HG02870 (cell line): ENCODE measurements at regions not wholly inside any gene's neighbourhood (a gene's known extent, or its start where the extent isn't known, plus 50 kb on each side); places are given as distances from the start of the nearest gene placed in this dataset.
"Not testable (repeated sequence)": the region's sequence is repeated elsewhere in the genome, so short reads cannot be mapped to it uniquely, and the experiment has no call there.

Experiments used
- ATAC-seq: cut with Tn5 transposase; IDR thresholded peaks from one replicate; pipeline ENCODE4 v1.9.1; 2021; ENCODE audit warnings: mild to moderate bottlenecking, moderate library complexity; ENCODE audit not compliant: unreplicated experiment

DNA sequence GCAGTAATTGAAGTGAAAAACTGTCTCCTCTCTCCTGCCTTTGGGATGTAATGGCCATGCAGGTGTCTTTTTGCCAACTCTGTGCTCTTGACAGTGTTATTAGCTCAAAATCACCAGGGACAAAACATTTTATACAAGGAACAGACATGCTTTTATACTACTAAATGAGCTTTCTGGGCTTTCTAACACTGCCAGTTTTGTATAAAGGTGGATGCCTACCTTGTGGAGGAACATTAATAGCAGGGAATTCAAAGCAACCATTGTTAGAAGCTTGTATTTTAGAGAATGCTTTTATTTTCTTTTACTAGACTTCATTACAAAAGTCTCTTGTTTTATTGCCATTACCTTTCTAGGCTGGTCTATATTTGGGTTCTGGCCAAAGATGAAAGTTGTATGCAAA lies 54.7 kb upstream of the ARSJ start:
- no peak for ATAC-seq

DNA sequence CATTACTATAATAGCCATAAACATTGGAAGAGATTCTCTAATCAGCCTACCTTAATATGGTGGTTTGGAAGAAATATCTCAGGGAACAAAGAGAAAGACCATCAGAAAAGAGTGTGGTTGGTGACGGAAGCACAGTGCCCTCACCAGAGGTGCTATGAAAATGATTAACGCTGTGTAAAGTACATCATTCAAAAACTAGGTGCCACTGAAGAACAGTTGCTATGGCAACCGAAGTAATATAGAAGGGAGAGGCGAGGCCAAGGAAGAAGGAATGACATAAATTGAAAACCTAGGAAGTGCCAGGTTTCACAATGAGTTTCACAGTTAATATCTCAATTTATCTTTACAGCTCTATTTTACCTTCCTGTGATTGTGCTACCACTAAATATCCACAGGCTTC lies 57.0 kb upstream of the ARSJ start:
- no peak for ATAC-seq

DNA sequence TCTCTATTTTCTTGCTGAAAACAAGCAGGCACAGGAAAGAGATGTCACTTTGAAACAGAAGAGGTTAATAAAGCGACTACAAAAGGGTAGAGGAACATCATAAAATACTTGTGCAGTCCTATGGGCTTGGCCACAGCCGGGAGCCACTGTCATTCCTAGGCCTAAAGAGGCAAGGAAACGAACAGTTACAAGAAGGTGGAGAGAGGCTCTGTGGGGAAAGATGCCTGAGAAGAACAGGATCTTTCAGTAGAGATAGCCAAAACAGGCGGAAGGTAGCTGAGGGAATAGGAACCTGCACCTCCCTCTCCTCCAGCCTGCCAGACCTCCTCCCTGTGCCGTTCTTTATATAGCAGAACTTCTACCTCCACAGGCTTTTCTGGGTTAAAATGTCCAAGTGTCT lies 57.4 kb upstream of the ARSJ start:
- no peak for ATAC-seq

DNA sequence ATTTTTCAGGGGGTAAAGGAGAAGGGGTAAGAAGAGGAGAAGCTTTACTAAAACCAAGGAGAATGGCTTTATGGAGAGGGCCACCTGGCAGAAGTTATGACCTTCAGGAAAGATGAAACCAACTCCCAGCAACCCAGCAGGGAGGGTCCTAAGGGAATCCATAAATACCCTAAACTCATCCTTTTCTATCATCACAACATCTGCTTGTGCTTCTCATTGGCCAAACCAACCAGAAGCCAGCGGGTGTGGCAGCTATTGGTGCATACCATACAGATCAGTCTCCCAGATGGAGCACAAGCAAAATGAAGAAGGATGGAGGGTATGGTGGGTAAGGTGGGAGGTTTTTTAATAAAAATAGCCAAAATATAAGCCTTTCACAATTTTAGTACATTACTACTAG lies 58.5 kb upstream of the ARSJ start:
- no peak for ATAC-seq

DNA sequence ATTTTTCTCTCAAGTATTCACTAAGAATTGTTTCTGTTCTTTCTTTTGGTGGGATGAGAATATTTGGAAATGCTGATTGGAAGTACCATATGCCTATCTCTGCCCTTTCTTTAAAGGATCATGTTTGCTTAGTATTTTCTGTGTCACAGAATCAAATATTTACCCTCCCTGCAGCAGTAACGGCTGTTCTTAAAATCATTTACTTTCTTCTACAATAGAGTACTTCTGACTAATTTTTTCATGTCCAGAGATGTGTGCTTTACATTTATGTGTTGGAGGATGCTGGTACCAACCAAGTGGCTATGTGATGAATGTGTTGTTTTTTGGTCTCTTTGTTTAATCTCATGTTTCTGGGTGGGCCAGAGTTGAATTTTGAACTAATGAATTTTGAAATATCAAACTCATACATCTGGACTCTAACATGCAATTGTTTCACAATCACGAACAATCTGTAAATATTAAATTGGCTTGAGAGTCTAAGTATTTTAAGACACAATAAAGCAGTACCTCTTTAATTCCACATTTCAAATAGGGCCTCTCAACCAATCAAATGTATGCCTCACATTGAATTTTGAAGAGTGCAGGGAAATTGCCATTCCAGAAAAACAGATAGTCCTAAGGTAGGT lies 59.4 kb upstream of the ARSJ start:
- no peak for ATAC-seq

DNA sequence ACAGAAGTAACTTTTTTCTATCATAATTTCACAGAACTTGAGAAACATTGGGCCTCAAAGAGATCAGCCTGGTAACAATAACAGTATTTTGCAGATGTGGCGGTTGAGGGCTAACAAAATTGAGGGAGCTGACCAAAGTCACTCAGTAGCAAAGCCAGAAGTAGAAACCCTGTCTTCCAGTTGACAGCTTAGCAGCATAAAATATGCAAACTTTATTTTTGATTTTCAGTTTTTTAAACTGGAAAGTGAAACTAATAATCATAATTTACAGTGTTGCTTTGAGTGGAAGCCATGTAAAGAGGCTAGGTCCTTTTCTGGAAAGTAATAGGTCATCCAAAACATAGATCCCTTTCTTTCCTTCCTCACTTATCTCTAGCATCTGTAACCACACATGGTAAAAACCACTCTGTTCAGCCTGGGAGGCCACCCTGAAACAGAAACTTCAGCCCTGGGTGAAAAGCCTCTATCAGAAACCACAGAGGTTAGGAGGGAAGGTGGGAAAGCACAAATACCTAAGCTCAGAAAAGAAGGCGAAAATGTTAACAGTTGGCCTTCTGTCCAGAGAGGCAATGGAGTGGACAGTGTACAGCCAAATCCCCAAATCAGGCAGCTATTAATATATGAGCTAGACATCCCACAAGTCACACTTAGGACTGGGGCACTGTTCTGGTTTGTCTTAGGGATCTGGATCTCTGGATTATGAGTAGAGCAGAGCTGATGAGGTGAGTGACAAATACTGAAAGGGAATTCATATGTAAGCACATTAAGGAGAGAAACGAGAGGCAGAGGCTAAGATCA lies 61.1 kb upstream of the ARSJ start:
- peak; percentile 92 for ATAC-seq

DNA sequence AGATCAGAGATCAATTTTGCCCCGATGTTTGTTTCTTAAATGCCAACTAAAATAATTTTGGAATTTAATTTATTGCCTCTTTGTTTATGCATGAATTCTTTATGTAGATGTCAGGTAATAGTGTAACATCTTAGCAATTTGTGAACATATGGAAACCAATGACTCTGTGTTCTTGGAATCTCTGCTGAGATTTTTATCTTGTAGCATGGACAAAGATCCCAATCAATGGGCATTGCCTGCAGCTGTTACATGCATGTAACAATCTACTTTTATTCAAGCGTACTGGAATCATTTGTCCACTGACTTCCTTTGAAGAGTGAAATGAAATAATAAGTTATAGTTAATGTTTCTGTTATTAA lies 61.6 kb upstream of the ARSJ start:
- ATAC-seq, result no peak

DNA sequence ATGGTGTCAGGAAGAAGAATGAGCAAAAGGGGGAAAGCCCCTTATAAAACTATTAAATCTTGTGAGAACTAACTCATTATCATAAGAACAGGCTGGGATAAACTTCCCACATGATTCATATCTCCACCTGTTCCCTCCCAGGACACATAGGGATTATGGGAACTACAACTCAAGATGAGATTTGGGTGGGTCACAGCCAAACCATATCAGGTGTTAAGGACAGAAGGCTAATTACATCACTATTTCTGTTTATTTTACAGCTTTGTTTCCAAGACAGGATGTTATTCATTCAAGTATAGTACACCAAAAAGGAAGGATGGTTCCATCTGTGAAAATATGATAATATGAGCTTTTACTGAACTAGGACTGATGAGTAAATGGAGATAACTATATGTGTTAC lies 63.7 kb upstream of the ARSJ start:
- ATAC-seq, result no peak

DNA sequence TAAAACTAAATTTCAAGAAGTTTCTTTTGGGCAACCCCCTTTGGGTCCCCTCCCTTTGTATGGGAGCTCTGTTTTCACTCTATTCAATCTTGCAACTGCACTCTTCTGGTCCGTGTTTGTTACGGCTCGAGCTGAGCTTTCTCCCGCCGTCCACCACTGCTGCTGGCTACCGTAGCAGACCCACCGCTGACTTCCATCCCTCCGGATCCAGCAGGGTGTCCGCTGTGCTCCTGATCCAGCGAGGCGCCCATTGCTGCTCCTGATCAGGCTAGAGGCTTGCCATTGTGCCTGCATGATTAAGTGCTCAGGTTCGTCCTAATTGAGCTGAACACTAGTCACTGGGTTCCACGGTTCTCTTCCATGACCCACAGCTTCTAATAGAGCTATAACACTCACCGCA lies 64.9 kb upstream of the ARSJ start:
- ATAC-seq, result not testable (repeated sequence)

DNA sequence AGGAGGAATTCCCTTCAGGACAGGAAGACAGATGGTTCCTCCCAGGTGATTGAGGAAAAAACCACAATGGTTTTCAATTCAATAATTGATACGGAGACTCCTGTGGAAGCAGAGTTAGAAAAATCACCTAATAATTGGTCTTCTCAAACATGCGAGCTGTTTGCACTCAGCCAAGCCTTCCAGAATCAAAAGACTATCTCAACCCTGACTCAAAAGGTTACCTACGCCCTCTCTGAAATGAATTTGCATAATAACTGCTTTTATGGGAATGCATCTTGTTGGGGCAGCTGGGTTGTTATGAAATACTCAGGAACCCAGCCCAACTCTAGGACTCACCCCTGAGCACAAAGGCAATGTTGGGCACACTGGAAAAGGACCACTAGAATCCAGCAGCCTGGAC lies 66.9 kb upstream of the ARSJ start:
- ATAC-seq, result no peak

DNA sequence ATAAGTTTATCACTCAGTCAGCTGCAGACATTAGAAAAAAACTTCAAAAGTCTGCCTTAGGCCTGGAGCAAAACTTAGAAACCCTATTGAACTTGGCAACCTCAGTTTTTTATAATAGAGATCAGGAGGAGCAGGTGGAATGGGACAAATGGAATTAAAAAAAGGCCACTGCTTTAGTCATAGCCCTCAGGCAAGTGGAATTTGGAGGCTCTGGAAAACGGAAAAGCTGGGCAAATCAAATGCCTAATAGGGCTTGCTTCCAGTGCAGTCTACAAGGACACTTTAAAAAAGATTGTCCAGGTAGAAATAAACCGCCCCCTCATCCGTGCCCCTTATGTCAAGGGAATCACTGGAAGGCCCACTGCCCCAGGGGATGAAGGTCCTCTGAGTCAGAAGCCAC lies 68.7 kb upstream of the ARSJ start:
- not testable (repeated sequence) for ATAC-seq

DNA sequence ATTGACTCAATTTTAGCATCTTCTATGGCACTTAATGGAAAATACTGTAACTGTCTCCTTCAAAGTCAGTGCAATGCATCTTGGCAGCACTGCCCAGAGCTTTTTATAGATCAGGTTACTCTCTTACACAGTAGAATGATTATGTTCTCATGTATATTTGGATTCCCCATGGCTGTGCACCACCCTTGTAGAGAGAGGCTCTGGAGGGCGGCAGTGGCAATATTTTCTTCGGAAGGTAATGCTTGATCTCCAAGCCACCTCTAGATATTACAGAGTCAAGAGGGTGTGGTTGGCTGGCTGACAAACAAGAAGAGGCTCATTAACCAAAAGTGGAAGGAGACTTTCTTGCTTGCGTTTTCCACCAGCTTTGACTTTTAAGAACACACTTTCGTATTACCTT lies 72.8 kb upstream of the ARSJ start:
- ATAC-seq, result no peak

DNA sequence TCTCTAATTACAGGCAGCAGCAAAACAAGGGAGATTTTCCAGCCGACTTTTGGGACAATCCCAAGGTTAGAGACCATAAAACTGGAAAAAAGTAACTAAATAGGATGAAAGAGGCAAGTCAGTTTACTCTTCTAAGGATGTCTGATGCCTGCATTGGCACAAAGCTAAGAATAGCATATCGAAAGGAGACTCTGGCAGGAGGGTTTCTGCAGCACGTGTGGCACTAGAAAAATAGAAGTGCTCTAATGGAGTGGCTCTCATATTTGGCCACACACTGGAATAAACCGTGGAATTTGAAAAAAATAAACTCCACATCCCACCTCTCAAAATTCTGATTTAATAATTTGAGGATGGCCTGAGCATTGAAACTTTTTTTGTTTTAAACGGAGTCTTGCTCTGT lies 77.2 kb upstream of the ARSJ start:
- ATAC-seq, result no peak

DNA sequence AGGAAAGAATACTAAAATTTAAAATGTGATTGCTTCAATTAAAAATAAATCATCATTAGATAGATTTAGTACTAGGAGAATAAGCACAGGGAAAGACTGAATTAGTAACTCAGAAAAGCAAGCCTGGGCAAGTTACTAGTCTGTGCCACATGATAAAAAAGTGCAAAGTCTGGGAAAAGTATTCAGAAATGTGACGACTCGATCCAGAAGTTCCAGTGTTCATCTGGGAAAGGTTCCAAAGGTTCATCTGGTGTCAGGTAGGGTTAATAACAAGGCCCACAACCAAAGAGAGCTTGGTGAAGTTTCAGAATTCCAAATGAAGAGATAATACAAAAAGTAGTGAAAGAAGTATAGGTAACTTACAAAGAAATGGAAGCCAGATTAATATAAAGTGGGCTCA lies 78.3 kb upstream of the ARSJ start:
- ATAC-seq, result no peak

DNA sequence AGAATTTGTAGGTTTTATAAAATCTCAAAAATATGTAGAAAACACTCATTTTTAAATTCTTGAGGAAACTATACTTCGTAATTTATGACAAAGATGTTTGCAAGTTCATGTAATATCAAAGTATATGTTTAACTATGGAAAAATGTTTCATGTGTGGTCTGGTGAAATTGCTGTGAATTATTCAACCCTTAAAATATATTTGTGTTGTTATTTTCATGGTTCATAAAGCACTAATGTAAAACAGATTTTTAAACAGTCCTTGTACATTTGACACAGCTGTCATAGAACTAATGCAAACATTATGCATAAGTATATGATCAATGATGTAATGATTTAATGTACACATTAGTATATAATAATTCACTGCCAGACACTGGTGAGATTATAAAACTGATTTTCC lies 83.1 kb upstream of the ARSJ start:
- ATAC-seq, result no peak

DNA sequence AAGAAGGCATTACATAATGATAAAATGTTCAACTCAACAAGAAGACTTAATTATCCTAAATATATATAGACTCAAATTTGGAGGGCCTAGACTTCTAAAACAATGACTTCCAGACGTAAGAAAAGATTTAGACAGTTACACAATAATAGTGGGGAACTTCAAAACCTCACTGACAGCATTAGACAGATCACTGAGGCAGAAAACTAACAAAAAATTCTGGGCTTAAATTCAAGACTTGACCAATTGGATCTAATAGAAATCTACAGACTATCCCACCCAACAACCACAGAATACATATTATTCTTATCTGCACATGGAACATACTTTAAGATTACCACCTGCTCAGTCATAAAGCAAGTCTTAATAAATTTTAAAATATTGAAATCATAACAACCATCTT lies 93.3 kb upstream of the ARSJ start:
- ATAC-seq, result no peak

DNA sequence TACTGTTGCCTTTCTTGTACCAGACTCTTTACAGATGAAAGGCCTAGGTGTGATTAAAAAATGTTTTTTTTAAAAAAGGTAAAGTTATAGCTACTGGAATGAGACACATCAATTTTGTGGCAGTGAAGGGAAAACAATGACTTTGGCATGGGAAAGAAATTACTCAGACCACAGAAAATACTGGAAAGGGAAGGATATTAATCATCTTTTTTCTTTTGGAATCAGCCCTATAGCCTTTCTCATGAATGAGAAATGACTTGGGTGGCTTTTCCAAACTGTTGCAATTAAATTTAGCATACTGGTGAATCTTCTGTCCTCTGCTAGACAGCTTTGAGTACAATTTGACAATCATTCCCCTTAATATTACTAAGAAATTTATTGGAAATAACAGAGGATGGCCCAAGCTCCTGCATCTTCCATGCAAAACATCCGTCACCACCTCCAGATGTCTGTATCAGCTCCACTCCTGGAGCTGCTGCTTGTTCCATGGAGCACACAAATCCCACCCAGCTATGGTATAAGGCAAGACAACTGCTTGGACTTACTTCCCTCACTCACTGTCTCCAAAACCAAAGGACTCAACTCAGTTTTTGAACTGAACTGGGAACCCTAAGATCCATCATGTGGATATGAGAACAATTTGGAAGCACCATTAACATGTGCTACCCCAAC lies 97.6 kb upstream of the ARSJ start:
- ATAC-seq, result no peak

DNA sequence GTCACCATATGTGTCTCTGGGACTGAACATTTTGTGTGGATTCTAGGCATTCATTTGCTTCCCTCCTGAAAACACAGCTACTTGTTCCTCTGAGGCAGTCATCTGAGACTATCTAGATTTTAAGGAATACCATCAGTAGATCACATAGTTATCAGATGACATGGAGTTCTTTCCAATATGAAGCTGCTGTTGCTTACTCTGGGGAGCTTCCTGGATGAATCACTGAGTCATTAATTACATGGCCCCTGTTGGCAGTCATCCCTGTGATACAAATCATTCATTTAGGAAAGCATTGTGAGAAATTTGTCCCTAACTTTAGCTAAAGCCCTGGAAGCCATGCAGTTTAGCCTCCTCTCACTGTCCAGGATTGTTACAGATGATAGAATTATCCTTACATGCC lies 98.2 kb upstream of the ARSJ start:
- no peak for ATAC-seq

DNA sequence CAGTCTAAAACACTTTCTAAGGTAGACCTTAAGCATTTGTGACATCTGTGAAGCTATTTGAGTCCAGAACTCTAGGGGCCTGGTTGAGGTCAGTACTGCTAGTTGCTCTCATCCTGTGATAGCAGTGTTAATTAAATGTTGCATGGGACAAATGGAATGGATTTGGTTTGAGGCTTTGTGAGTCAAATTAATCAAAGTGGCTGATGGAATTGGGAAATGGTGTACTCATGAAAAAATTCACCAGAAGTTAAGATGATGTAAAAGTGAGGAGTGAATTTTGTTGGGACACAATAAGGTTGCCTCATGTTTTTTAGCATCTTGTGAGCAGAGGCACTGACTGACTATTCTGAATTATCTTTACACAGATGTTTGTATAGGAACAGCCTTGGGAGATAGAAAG lies 99.2 kb upstream of the ARSJ start:
- ATAC-seq, result no peak

DNA sequence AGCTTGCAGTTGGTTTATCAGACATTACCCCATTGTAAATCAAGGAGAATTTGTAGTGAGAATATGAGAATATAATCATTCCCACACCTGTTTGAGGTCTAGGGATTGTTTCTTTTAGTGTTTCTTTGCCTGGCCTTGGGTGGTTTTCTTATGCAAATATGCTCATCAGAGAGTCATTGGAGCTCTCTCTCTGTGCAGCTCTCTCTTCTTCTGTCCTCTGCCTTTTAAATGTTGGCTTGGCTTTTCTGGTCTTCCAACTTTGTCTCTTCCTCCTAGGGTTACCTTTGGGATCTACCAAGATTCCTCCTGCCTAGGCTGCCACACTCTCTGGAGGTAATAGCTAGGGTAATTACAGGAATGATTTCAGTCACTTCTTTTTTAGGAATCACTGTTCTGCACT lies 102.3 kb upstream of the ARSJ start:
- ATAC-seq, result no peak

DNA sequence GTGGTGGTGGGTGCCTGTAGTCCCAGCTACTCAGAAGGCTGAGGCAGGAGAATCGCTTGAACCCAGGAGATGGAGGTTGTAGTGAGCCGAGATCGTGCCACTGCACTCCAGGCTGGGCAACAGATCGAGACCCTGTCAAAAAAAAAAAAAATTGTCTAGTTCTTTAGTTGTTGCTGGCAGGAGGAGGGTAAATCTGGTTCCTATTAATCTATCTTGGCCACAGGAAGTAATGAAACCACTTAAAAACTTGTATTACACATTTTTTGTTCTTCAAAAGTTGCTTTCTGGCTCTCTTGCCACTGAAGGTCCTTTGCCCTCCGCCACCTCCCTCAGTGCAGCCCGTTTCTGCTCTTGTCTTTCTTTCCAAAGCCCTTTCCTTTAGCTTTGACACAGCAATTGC lies 102.9 kb upstream of the ARSJ start:
- no peak for ATAC-seq

DNA sequence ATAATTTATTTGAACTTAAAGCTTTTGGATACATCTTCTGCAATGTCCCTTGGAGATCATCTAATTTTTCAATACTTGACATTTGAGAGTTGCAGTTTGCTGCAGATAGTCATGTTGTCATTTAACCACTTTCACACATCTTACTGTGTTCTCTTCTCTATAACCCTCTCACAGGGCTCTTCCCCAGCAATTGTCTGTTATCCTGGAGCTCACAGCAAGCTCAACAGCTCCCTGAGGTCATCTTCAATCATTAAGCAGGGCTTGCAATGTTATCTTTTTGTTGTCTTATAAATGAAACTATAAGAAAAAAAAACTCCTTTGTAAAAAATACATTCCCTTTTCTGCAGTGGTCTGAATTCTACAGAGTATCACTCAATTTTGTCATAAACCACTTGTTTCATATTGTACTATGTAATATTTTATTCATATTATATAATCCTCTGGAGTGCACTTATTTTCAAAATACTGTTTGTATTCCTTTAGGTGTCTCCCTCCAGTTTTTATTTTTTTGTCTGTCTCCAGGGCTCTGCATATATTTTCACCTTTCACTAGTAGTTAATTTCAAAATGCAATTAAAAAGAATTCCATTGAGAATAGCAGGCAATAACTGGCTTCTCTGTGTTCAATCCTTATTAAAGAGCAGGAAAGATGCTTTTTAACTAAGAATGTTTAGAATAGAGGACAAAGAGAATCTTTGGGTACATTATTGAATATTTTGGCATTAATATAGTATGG lies 106.3 kb upstream of the ARSJ start:
- no peak for ATAC-seq
